ENCODE measurements at regions not wholly inside any gene's neighbourhood (a gene's known extent, or its start where the extent isn't known, plus 50 kb on each side); places are given as distances from the start of the nearest gene placed in this dataset.

DNA sequence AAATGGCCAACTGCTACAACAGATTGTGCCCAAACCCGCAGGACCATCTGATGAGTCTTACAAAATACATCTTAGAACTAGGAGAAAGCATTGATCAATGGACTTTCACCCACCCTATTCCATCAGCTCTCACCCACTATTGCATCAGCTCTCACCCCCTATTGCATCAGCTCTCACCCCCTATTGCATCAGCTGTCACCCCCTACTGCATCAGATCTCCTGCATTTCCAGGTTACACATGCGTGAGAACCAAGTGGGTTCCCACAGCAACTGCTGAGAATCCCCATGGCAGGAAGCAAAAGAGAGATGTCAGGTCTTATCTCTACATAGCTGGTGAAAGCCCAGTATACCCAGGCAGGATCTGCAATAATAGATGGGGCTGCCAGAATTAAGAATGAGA lies 533.5 kb downstream of the LTN1 start:
- Histone ChIP-seq H3K36me3 (ENCODE audit: control insufficient read depth in 2 of 3, insufficient read depth in 3 of 3, low read length in 3 of 3) (no peaks in the 10 kb centered on the region), H3K27ac (ENCODE audit: low read depth, low read length) (no peak overlapping the region), H3K4me3 (ENCODE audit: low read length) (no peak overlapping the region), H3K9me3 (ENCODE audit: control insufficient read depth in 2 of 3, low read length in 3 of 3) (no peaks in the 10 kb centered on the region), H3K27me3 (ENCODE audit: control insufficient read depth in 2 of 2, insufficient read depth in 2 of 2, low read length in 2 of 2) (no peaks in the 10 kb centered on the region), H3K4me1 (ENCODE audit: control insufficient read depth in 2 of 2, insufficient read depth in 2 of 2, low read length in 2 of 2) (no peaks in the 10 kb centered on the region)
- POLR2A ChIA-PET = no interaction called here
- intact Hi-C loops (cut with micrococcal nuclease) = no loop called here
- ATAC-seq (no peak), DNase-seq (no peak)
- Mint-ChIP-seq H3K27me3 (peaks cover 0 to 13% (median 6%) of the 10 kb centered on the region in 5 donors), H3K36me3 (no peaks in the 10 kb centered on the region), H3K9me3 (no peaks in the 10 kb centered on the region), H3K4me1 (no peaks in the 10 kb centered on the region), H3K27ac (no peak overlapping the region), H3K4me3 (no peak overlapping the region)
- CTCF ChIA-PET = no interaction called here

DNA sequence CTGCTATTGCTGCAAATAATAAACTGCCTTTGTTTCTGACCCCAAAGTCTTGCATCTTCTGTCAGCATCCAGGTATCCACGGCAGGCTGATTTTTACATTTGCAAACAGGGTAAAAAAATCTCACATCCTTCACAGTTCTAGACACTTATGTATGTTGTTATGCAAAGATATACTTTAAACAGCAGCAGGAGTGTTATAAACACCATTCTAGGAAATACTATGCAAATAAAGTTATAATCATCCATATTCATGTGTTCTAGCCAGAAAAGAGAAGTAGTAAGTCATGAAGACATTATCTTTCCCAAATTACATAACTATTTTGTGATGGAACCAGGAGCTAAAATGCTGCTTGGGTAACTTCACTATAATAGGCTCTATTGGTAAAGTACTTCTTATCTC lies 534.2 kb downstream of the LTN1 start:
- Mint-ChIP-seq H3K36me3 (no peaks in the 10 kb centered on the region), H3K4me3 (no peak overlapping the region), H3K27me3 (peaks cover 0 to 13% (median 6%) of the 10 kb centered on the region in 5 donors), H3K9me3 (no peaks in the 10 kb centered on the region), H3K4me1 (no peaks in the 10 kb centered on the region), H3K27ac (no peak overlapping the region)
- no peaks in the 10 kb centered on the region for H3K36me3 ChIP-seq (ENCODE audit: control insufficient read depth in 2 of 3, insufficient read depth in 3 of 3, low read length in 3 of 3)
- H3K27me3 ChIP-seq (ENCODE audit: control insufficient read depth in 2 of 2, insufficient read depth in 2 of 2, low read length in 2 of 2) = no peaks in the 10 kb centered on the region
- no peak overlapping the region for H3K4me3 ChIP-seq (ENCODE audit: low read length)
- no peak overlapping the region for H3K27ac ChIP-seq (ENCODE audit: low read depth, low read length)
- no peaks in the 10 kb centered on the region for H3K4me1 ChIP-seq (ENCODE audit: control insufficient read depth in 2 of 2, insufficient read depth in 2 of 2, low read length in 2 of 2)
- intact Hi-C loops (cut with micrococcal nuclease) = no loop called here
- no peak for ATAC-seq
- H3K9me3 ChIP-seq (ENCODE audit: control insufficient read depth in 2 of 3, low read length in 3 of 3) = no peaks in the 10 kb centered on the region
- no peak for DNase-seq
- ChIA-PET CTCF (no interaction called here), POLR2A (no interaction called here)

DNA sequence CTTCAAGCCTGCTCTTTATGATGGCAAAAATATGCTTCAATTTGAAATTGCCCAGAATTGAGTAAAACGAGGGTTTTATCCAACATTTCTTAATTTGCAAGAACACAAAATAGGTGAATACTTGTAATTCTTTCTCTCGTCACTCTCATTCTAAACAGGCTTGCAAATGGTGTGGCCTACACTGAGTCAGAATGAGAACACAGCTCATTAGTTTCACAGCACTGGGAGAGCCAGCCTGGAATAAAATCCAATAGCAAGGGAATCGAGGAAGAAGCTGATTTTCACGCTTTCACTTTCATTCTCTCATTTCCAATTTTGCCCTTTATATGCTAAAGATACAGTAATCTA lies 537.5 kb downstream of the LTN1 start:
- Histone ChIP-seq H3K4me3 (ENCODE audit: low read length) (no peak overlapping the region), H3K4me1 (ENCODE audit: control insufficient read depth in 2 of 2, insufficient read depth in 2 of 2, low read length in 2 of 2) (no peaks in the 10 kb centered on the region), H3K27ac (ENCODE audit: low read depth, low read length) (no peak overlapping the region), H3K36me3 (ENCODE audit: control insufficient read depth in 2 of 3, insufficient read depth in 3 of 3, low read length in 3 of 3) (no peaks in the 10 kb centered on the region), H3K9me3 (ENCODE audit: control insufficient read depth in 2 of 3, low read length in 3 of 3) (no peaks in the 10 kb centered on the region), H3K27me3 (ENCODE audit: control insufficient read depth in 2 of 2, insufficient read depth in 2 of 2, low read length in 2 of 2) (no peaks in the 10 kb centered on the region)
- ATAC-seq (no peak), DNase-seq (no peak)
- no peaks in the 10 kb centered on the region for H3K4me1 Mint-ChIP-seq
- H3K9me3 Mint-ChIP-seq = no peaks in the 10 kb centered on the region
- H3K27ac Mint-ChIP-seq = no peak overlapping the region
- POLR2A ChIA-PET = no interaction called here
- peaks cover 0 to 14% (median 0%) of the 10 kb centered on the region in 5 donors for H3K27me3 Mint-ChIP-seq
- no peaks in the 10 kb centered on the region for H3K36me3 Mint-ChIP-seq
- CTCF ChIA-PET = no interaction called here
- intact Hi-C loops (cut with micrococcal nuclease) = no loop called here
- H3K4me3 Mint-ChIP-seq = no peak overlapping the region

DNA sequence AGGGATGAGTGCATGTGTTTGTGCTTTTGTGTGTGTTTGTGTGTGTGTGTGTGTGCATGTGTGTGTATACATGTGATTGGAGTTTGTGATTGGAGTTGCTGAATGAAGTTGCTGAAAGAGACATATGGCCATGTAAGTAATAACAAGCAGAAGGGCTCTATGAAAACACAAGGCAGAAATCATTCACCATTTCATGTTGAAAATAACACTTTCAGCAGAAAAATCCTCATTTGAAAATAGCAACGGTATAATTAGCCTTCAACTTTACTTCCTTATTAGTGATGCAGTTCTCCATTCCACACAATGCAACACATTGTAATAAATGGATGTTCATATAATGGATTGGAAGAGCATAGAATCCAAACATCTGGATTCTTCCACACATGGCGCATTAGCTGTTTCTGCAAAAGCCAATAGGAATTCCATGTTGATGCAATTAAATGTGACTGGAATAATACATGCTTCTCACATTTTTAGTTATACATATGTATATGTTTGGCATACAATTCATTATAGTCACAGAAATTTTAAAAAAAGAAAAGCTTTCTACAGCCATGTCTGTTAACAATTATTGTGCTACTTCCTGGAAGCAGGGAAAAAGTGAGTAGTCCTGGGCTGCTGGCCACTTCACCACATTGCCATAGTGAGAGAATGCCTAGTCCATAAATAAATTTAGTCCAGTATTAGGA lies 538.0 kb downstream of the LTN1 start:
- intact Hi-C loops (cut with micrococcal nuclease) = no loop called here
- no peak overlapping the region for H3K27ac Mint-ChIP-seq

DNA sequence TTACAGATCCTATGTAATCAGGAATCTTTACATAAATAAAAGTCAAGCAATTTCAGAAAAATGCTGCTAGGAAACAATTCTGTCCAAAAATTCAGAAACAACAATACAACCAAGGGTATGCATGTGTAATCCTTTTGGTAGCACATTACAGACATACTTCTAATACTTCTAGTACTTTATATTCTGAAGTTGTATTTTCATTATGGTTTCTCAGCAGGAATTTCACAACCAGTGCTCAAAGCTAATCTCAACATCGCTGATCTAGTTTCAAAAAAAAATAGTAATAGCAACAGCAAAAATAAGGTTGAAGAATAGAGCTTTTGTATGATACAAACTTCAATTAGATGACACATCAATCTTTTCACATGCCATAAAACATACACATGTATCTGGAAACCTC lies 545.2 kb downstream of the LTN1 start:
- no peak for DNase-seq
- Histone ChIP-seq H3K4me3 (ENCODE audit: low read length) (no peak overlapping the region), H3K4me1 (ENCODE audit: control insufficient read depth in 2 of 2, insufficient read depth in 2 of 2, low read length in 2 of 2) (no peaks in the 10 kb centered on the region), H3K9me3 (ENCODE audit: control insufficient read depth in 2 of 3, low read length in 3 of 3) (no peaks in the 10 kb centered on the region), H3K27ac (ENCODE audit: low read depth, low read length) (no peak overlapping the region), H3K27me3 (ENCODE audit: control insufficient read depth in 2 of 2, insufficient read depth in 2 of 2, low read length in 2 of 2) (peaks cover 0 to 3% of the 10 kb centered on the region in 2 donors), H3K36me3 (ENCODE audit: control insufficient read depth in 2 of 3, insufficient read depth in 3 of 3, low read length in 3 of 3) (no peaks in the 10 kb centered on the region)
- no peak overlapping the region for H3K27ac Mint-ChIP-seq
- no peak for ATAC-seq
- peaks cover 0 to 7% (median 0%) of the 10 kb centered on the region in 11 donors for H3K9me3 Mint-ChIP-seq
- no peak overlapping the region for H3K4me3 Mint-ChIP-seq
- peaks cover 0 to 6% (median 0%) of the 10 kb centered on the region in 5 donors for H3K27me3 Mint-ChIP-seq
- peaks cover 0 to 7% (median 0%) of the 10 kb centered on the region in 5 donors for H3K36me3 Mint-ChIP-seq
- intact Hi-C loops (cut with micrococcal nuclease) = no loop called here
- ChIA-PET CTCF (no interaction called here), POLR2A (no interaction called here)
- H3K4me1 Mint-ChIP-seq = no peaks in the 10 kb centered on the region

More for the DNA sequence above, 538.0 kb downstream of the LTN1 start:
- ATAC-seq (no peak), DNase-seq (no peak)
- peaks cover 0 to 14% (median 0%) of the 10 kb centered on the region in 5 donors for H3K27me3 Mint-ChIP-seq
- ChIA-PET POLR2A (no interaction called here), CTCF (no interaction called here)
- Histone ChIP-seq H3K4me3 (ENCODE audit: low read length) (no peak overlapping the region), H3K4me1 (ENCODE audit: control insufficient read depth in 2 of 2, insufficient read depth in 2 of 2, low read length in 2 of 2) (no peaks in the 10 kb centered on the region), H3K9me3 (ENCODE audit: control insufficient read depth in 2 of 3, low read length in 3 of 3) (no peaks in the 10 kb centered on the region), H3K36me3 (ENCODE audit: control insufficient read depth in 2 of 3, insufficient read depth in 3 of 3, low read length in 3 of 3) (no peaks in the 10 kb centered on the region), H3K27me3 (ENCODE audit: control insufficient read depth in 2 of 2, insufficient read depth in 2 of 2, low read length in 2 of 2) (no peaks in the 10 kb centered on the region), H3K27ac (ENCODE audit: low read depth, low read length) (no peak overlapping the region)
- H3K36me3 Mint-ChIP-seq = no peaks in the 10 kb centered on the region
- H3K4me3 Mint-ChIP-seq = no peak overlapping the region
- H3K4me1 Mint-ChIP-seq = no peaks in the 10 kb centered on the region
- H3K9me3 Mint-ChIP-seq = no peaks in the 10 kb centered on the region

DNA sequence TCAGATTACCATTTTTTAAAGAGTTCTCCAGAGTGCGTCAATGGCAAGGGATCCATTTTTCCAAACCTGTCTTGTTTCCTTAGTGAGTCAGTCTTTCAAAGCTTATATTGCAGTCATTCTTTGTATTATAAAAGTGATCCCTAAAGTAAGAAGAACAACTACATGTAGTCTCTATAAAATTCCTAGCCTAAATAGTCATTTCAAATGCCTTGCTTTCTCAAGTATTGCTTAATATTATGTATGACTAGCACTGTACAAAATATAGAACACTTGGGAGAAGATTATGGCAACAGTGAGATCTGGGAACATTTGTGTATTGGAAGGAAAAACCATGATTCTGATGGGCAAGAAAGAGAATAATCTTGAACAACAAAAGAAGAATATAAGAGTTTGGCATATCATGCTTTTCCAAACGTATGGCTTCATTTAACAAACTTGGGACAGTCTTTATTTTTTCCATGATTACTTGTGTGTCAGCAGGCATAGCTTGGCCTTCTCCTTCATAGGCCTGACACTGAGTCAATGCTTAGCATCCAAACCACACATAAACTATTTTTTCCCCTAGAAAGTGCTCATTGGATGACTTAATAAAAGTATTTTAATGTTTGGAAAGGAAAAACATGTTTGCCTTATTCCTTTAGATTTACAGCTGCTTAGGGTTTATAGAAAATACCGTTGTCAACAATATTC lies 547.4 kb downstream of the LTN1 start:
- Histone ChIP-seq H3K4me3 (ENCODE audit: low read length) (no peak overlapping the region), H3K9me3 (ENCODE audit: control insufficient read depth in 2 of 3, low read length in 3 of 3) (no peaks in the 10 kb centered on the region), H3K27ac (ENCODE audit: low read depth, low read length) (no peak overlapping the region), H3K4me1 (ENCODE audit: control insufficient read depth in 2 of 2, insufficient read depth in 2 of 2, low read length in 2 of 2) (no peaks in the 10 kb centered on the region), H3K27me3 (ENCODE audit: control insufficient read depth in 2 of 2, insufficient read depth in 2 of 2, low read length in 2 of 2) (peaks cover 0 to 3% of the 10 kb centered on the region in 2 donors), H3K36me3 (ENCODE audit: control insufficient read depth in 2 of 3, insufficient read depth in 3 of 3, low read length in 3 of 3) (no peaks in the 10 kb centered on the region)
- Mint-ChIP-seq H3K36me3 (peaks cover 0 to 7% (median 0%) of the 10 kb centered on the region in 5 donors), H3K4me1 (no peaks in the 10 kb centered on the region), H3K9me3 (peaks cover 0 to 7% (median 0%) of the 10 kb centered on the region in 11 donors), H3K4me3 (no peak overlapping the region), H3K27ac (no peak overlapping the region), H3K27me3 (no peaks in the 10 kb centered on the region)
- POLR2A ChIA-PET = no interaction called here
- ATAC-seq = no peak
- CTCF ChIA-PET = no interaction called here
- DNase-seq = no peak
- intact Hi-C loops (cut with micrococcal nuclease) = no loop called here

DNA sequence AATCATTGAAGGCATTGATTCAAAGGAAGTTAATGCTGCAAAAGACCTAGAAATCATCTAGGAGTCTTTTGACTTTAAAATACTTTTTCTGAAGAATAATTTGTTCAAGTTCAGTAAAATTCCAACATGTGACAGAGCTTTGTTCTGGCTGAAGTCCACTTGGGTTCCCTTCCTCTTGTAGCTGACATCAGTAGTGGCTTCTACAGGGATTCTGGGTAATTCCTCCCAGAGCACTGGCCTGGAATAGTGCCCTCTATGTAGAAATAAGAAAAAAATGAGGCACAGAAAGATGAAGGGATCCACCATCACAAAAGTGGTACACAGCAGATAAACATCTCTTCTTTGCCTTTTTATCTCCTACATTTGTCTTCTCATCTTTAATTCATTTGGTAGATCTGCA lies 548.1 kb downstream of the LTN1 start:
- Mint-ChIP-seq H3K27me3 (no peaks in the 10 kb centered on the region), H3K36me3 (peaks cover 0 to 7% (median 0%) of the 10 kb centered on the region in 5 donors), H3K27ac (no peak overlapping the region), H3K9me3 (peaks cover 0 to 7% (median 0%) of the 10 kb centered on the region in 11 donors), H3K4me3 (no peak overlapping the region), H3K4me1 (no peaks in the 10 kb centered on the region)
- ATAC-seq (no peak), DNase-seq (no peak)
- POLR2A ChIA-PET = no interaction called here
- Histone ChIP-seq H3K27ac (ENCODE audit: low read depth, low read length) (no peak overlapping the region), H3K36me3 (ENCODE audit: control insufficient read depth in 2 of 3, insufficient read depth in 3 of 3, low read length in 3 of 3) (no peaks in the 10 kb centered on the region), H3K27me3 (ENCODE audit: control insufficient read depth in 2 of 2, insufficient read depth in 2 of 2, low read length in 2 of 2) (peaks cover 0 to 3% of the 10 kb centered on the region in 2 donors), H3K4me3 (ENCODE audit: low read length) (no peak overlapping the region), H3K9me3 (ENCODE audit: control insufficient read depth in 2 of 3, low read length in 3 of 3) (no peaks in the 10 kb centered on the region), H3K4me1 (ENCODE audit: control insufficient read depth in 2 of 2, insufficient read depth in 2 of 2, low read length in 2 of 2) (no peaks in the 10 kb centered on the region)
- intact Hi-C loops (cut with micrococcal nuclease) = no loop called here
- CTCF ChIA-PET = no interaction called here
